AG04449 (cell line): ENCODE measurements at regions not wholly inside any gene's neighbourhood (a gene's known extent, or its start where the extent isn't known, plus 50 kb on each side); places are given as distances from the start of the nearest gene placed in this dataset.
"Not testable (repeated sequence)": the region's sequence is repeated elsewhere in the genome, so short reads cannot be mapped to it uniquely, and the experiment has no call there.

ENCODE experiments used
- CTCF ChIA-PET: fragments of 350-600 bp; formaldehyde crosslinking; extraction: SDS; loops from one replicate; lab custom pipeline; 2021; ENCODE audit warnings: antibody characterized with exemption; lab: Yijun Ruan, JAX
- POLR2A ChIA-PET: fragments of 400-600, 350-600 bp; formaldehyde crosslinking; extraction: SDS; loops from one replicate; lab custom pipeline; 2020; ENCODE audit warnings: antibody characterized with exemption, inconsistent platforms; lab: Yijun Ruan, JAX
- DNase-seq: peaks from one replicate; pipeline ENCODE4 v3.0.0-alpha.2; 2010; ENCODE audit warnings: low read depth, low spot score
- H3K4me3 ChIP-seq: 2 replicates; pipeline ENCODE4 v1.5.1; 2011; ENCODE audit warnings: low read depth, mild to moderate bottlenecking, control low read depth, low read length
- TF ChIP-seq, protein P1 (sequence below): IDR thresholded peaks from one replicate; pipeline ENCODE4 v1.5.1; 2011; ENCODE audit warnings: mild to moderate bottlenecking, moderate library complexity, low read length, control low read depth, inconsistent platforms; ENCODE audit not compliant: insufficient read depth; ENCODE audit errors: missing control alignments

DNA sequence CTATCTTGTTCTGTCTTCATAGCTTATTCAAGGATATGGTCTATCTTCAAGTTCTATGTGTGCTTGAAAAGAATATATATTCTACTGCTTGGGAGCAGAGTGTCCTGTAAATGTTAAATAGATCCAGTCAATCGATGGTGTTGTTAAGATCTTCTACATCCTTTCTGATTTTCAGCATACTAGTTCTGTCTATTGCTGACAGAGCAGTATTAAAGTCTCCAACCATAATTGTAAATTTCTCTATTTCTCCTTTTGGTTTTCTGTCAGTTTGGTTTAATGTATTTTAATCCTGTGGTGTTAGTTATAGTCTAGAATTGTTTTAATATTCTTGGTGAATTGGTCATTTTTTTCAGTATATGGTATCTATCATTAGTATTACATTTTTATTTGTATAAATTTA, 124.0 kb upstream of the COX7C start:
- ChIA-PET CTCF (no interaction called here), POLR2A (no interaction called here)
- no peak overlapping the region for H3K4me3 ChIP-seq
- no peak for DNase-seq
- TF ChIP-seq, protein P1, sequence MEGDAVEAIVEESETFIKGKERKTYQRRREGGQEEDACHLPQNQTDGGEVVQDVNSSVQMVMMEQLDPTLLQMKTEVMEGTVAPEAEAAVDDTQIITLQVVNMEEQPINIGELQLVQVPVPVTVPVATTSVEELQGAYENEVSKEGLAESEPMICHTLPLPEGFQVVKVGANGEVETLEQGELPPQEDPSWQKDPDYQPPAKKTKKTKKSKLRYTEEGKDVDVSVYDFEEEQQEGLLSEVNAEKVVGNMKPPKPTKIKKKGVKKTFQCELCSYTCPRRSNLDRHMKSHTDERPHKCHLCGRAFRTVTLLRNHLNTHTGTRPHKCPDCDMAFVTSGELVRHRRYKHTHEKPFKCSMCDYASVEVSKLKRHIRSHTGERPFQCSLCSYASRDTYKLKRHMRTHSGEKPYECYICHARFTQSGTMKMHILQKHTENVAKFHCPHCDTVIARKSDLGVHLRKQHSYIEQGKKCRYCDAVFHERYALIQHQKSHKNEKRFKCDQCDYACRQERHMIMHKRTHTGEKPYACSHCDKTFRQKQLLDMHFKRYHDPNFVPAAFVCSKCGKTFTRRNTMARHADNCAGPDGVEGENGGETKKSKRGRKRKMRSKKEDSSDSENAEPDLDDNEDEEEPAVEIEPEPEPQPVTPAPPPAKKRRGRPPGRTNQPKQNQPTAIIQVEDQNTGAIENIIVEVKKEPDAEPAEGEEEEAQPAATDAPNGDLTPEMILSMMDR, result no peak

DNA sequence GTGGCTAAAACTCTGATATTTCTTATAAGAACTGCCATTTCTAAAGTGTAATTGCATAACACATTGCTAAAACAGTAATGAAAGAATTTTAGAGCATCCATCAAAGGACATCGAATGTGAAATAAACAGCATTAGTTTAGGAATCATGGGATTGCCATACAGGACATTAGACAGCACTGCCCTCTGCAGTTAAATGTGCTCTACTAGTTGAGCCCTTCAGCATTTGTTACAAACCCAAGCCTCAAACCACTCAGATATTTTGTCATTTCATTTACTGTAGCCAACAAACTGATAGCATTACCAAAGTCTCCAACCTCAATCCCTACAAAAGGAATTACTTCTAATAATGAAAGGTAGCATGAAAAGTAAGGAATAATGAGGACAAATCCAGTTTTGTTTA, 116.8 kb upstream of the COX7C start:
- CTCF ChIA-PET, result no interaction called here
- H3K4me3 ChIP-seq, result no peak overlapping the region
- TF ChIP-seq, protein P1, result no peak
- no peak for DNase-seq
- POLR2A ChIA-PET, result no interaction called here

DNA sequence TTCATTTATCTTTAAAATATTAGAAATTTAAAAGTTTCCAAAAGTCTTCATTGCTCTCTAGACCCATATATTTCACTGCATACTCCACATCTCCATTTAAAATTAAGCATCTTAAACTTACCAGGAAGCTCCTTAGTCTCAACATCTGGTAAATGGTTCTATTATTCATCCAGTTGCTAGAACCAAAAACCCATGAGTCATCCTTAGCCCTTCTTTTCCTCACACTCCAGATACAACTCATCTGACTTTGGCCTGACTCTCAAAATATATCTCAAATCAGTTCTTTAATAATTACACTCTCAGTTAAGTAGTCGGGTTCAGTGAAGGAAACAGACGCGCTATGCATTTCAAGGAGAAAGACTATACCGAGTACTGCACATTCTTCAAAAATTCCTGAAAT, 110.2 kb upstream of the COX7C start:
- no peak for DNase-seq
- H3K4me3 ChIP-seq, result no peak overlapping the region
- TF ChIP-seq, protein P1, result no peak
- ChIA-PET POLR2A (no interaction called here), CTCF (no interaction called here)

DNA sequence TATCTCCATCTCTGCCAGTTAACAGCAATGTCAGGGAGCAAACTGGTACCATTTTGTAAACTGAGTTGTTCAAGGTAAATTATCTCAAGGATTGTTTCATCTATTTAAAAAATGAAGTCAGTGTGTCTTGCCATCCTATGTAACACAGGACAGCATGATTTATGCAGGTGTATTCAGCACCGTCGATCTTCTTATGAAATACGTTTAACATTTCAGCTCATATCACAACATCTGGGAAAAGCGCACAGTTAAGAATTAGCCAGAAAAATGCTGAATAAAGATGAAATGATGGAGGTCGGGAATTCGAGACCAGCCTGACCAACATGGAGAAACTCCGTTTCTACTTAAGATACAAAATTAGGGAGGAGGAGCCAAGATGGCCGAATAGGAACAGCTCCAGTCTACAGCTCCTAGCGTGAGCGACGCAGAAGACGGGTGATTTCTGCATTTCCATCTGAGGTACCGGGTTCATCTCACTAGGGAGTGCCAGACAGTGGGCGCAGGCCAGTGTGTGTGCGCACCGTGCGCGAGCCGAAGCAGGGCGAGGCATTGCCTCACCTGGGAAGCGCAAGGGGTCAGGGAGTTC, 107.3 kb upstream of the COX7C start:
- POLR2A ChIA-PET, CTCF ChIA-PET, DNase-seq, H3K4me3 ChIP-seq: not testable (repeated sequence)

DNA sequence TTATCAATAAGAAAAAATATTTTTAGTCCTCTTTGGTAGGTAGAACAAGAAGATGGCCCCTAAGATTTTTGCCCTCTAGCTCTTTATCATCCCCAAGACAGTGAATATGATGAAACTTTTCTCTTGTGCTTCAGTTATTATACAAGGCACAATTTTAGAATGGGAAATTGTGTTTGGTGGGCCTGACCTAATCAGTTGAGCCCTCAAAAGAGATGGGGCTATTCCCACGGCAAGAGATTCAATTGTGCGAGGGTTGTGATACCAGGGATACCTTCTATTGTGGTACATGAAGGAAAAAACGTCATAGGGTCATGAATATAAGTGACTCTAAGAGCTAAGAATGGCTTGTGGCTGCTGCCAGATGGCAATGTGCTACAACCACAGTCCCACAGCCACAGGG, 94.0 kb upstream of the COX7C start:
- no peak overlapping the region for H3K4me3 ChIP-seq
- TF ChIP-seq, protein P1, result no peak
- no peak for DNase-seq
- POLR2A ChIA-PET, result no interaction called here
- CTCF ChIA-PET, result no interaction called here

DNA sequence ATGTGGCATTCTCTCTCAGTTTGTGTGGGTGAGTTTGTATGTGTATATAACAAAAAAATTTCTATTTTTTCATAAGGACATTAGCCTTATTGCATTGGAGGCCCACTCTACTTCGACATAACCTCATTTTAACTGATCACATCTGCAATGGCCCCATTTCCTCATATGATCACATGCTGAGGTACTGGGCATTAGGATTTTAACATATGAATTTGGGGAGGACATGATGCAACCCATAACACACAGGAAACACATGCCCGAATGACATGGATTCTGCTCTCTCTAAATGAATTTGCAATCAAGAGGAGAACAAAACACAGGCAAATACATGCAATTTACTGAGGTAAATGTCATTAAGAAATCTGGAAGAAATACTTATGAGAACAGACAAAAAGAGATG, 92.1 kb upstream of the COX7C start:
- ChIA-PET CTCF (no interaction called here), POLR2A (no interaction called here)
- no peak overlapping the region for H3K4me3 ChIP-seq

More for the DNA sequence above, 92.1 kb upstream of the COX7C start:
- no peak for DNase-seq
- TF ChIP-seq, protein P1, result no peak
